AG08395 (cell line): ENCODE measurements at regions not wholly inside any gene's neighbourhood (a gene's known extent, or its start where the extent isn't known, plus 50 kb on each side); places are given as distances from the start of the nearest gene placed in this dataset.
"Not testable (repeated sequence)": the region's sequence is repeated elsewhere in the genome, so short reads cannot be mapped to it uniquely, and the experiment has no call there.

Experiments used
- DNase-seq: peaks from one replicate; pipeline ENCODE4 v3.0.0; 2012; ENCODE audit warnings: mixed read lengths, low spot score

- no peak for DNase-seq
Observed at GRCh38 chr18:33854086-33854826, 276.2 kb downstream of the ASXL3 start.

GRCh38 chr18:33853187-33853586 lies 275.2 kb downstream of the ASXL3 start:
- DNase-seq: no peak

GRCh38 chr18:33851546-33852078 lies 273.6 kb downstream of the ASXL3 start:
- DNase-seq: no peak

GRCh38 chr18:33849731-33850130 lies 271.7 kb downstream of the ASXL3 start:
- DNase-seq: no peak

GRCh38 chr18:33844232-33844631 lies 266.2 kb downstream of the ASXL3 start:
- no peak for DNase-seq

GRCh38 chr18:33841221-33841967 lies 263.4 kb downstream of the ASXL3 start:
- DNase-seq: no peak

- no peak for DNase-seq
Observed at GRCh38 chr18:33840212-33840593, 262.2 kb downstream of the ASXL3 start.

- peak; percentile 10 for DNase-seq
Observed at GRCh38 chr18:33839452-33840211, 261.6 kb downstream of the ASXL3 start.

GRCh38 chr18:33838054-33838453 lies 260.0 kb downstream of the ASXL3 start:
- no peak for DNase-seq

GRCh38 chr18:33837191-33837590 lies 259.2 kb downstream of the ASXL3 start:
- DNase-seq: no peak

- DNase-seq: no peak
Observed at GRCh38 chr18:33836564-33836963, 258.5 kb downstream of the ASXL3 start.

GRCh38 chr18:33835419-33835818 lies 257.4 kb downstream of the ASXL3 start:
- DNase-seq: no peak

- DNase-seq: no peak
Observed at GRCh38 chr18:33833842-33834241, 255.8 kb downstream of the ASXL3 start.

- DNase-seq: no peak
Observed at GRCh38 chr18:33831424-33831823, 253.4 kb downstream of the ASXL3 start.

GRCh38 chr18:33830213-33830612 lies 252.2 kb downstream of the ASXL3 start:
- no peak for DNase-seq

- DNase-seq: no peak
Observed at GRCh38 chr18:33828949-33829348, 250.9 kb downstream of the ASXL3 start.

GRCh38 chr18:33826151-33826550 lies 248.1 kb downstream of the ASXL3 start:
- no peak for DNase-seq

GRCh38 chr18:33821503-33821902 lies 243.5 kb downstream of the ASXL3 start:
- peak; percentile 14 for DNase-seq

GRCh38 chr18:33820517-33821371 lies 242.7 kb downstream of the ASXL3 start:
- no peak for DNase-seq

GRCh38 chr18:33819692-33820343 lies 241.8 kb downstream of the ASXL3 start:
- not testable (repeated sequence) for DNase-seq

GRCh38 chr18:33818145-33818544 lies 240.1 kb downstream of the ASXL3 start:
- no peak for DNase-seq
